ENCODE measurements at regions not wholly inside any gene's neighbourhood (a gene's known extent, or its start where the extent isn't known, plus 50 kb on each side); places are given as distances from the start of the nearest gene placed in this dataset.
"Not testable (repeated sequence)": the region's sequence is repeated elsewhere in the genome, so short reads cannot be mapped to it uniquely, and the experiment has no call there.

DNA sequence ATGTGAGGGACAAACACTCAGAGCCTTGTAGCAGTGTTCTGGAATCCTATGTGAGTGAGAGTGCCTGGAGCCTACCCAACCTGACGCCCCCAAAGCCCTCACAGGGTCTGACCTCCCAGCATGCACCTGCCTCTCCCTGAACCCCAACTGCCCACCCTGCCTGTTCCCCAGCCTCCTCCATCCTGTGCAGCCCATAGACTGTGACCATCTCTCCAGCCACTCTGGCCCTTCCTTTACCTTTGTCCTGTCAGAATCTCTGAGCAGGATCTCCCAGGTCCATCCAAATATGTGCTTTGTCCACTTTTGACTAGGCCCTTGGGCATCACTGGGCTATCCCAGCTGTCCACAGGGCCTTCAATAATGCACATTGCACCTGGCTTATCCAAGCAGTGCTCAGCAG, 1159.8 kb upstream of the TPTE start:
- DNase-seq (ENCODE audit: low spot score), result not testable (repeated sequence)

GRCh38 chr21:9362309-9362708, 1159.1 kb upstream of the TPTE start:
- peak; percentile 0 for DNase-seq (ENCODE audit: low spot score)

DNA sequence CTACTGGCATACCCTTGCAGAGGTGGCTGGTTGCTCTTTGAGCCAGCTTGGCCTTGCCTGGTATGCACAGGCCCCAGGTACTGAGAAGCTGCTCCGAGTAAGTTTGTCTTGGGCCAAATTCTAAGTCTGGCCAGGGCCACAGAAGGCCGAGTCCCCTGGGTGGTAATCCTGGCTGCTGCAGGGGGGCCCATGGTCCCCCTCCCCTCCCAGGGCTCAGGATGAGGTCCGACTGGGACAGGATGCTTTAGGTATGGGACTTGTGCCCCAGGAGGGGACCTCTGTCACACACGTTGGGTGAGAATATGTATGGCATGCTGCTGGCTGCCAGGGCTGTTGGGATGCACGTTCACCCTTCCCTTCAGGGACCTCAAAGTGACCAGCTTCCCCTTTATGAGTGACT, 1155.6 kb upstream of the TPTE start:
- not testable (repeated sequence) for DNase-seq (ENCODE audit: low spot score)

DNA sequence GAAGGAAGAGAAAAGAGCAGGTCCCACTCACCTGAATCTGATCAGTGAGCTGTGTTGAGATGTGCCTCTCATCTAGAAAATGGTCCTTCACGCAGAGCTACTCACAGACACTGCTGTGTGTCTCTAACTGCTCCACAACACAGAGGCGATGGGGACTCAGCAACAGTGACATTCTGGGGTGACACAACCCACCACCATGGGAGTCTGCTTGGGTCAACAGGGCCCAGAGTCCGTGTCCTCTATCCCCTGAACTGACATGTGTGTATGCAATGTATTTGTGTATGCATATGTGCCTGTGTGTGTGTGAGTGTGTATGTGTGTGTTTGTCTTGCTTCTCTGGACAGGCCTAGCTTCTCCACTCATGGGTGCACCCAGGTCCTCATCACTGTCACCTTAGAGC, 1154.8 kb upstream of the TPTE start:
- not testable (repeated sequence) for DNase-seq (ENCODE audit: low spot score)

Data from hematopoietic multipotent progenitor cell treated with erythropoietin and hydrocortisone succinate and interleukin-3 and kit ligand, for 17 days (in vitro differentiated cells).